ENCODE measurements at regions not wholly inside any gene's neighbourhood (a gene's known extent, or its start where the extent isn't known, plus 50 kb on each side); places are given as distances from the start of the nearest gene placed in this dataset.
A peak's percentile ranks its signal among the peaks of the same experiment; 100 is the strongest.
"Not testable (repeated sequence)": the region's sequence is repeated elsewhere in the genome, so short reads cannot be mapped to it uniquely, and the experiment has no call there.

GRCh38 chr1:212512816-212513559 is 80.3 kb downstream of the NENF start:
- H3K36me3 ChIP-seq (ENCODE audit: insufficient read depth, low read length) = no peaks in the 10 kb centered on the region
- H3K4me3 ChIP-seq (ENCODE audit: low read depth, low read length) = no peak overlapping the region
- no peak overlapping the region for H3K27ac ChIP-seq (ENCODE audit: low read depth, low read length)
- no peaks in the 10 kb centered on the region for H3K79me2 ChIP-seq (ENCODE audit: control insufficient read depth, insufficient read depth, low read length, unreplicated experiment)
- H3K27me3 ChIP-seq (ENCODE audit: insufficient read depth, low read length) = peaks cover 42% of the 10 kb centered on the region
- no peak overlapping the region for H2AFZ ChIP-seq (ENCODE audit: low read length, unreplicated experiment)
- H3K4me1 ChIP-seq (ENCODE audit: control insufficient read depth, insufficient read depth, low read length, unreplicated experiment) = peaks cover 8% of the 10 kb centered on the region

DNA sequence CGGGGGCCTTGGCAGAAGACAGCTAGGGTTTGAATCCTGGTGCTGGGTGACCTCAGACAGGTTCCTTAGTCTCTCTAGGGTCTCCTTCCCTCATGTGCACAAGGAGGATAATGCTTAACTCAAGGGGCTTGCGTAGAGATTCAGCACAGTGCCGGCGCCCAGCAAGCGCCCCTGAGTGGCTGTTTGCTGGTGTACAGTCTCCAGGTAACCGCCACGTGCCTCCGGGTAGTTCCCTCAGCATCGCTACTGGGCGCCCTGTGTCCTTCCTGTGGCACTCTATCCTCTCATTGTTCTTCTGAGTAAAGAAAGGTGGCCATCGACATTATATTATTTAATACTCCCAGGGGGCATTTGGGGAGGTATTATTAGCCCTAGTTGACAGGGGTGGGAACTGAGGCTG is 80.9 kb downstream of the NENF start:
- Histone ChIP-seq H3K36me3 (ENCODE audit: insufficient read depth, low read length) (no peaks in the 10 kb centered on the region), H3K27ac (ENCODE audit: low read depth, low read length) (no peak overlapping the region), H3K4me3 (ENCODE audit: low read depth, low read length) (no peak overlapping the region), H3K79me2 (ENCODE audit: control insufficient read depth, insufficient read depth, low read length, unreplicated experiment) (no peaks in the 10 kb centered on the region), H2AFZ (ENCODE audit: low read length, unreplicated experiment) (no peak overlapping the region), H3K4me1 (ENCODE audit: control insufficient read depth, insufficient read depth, low read length, unreplicated experiment) (peaks cover 11% of the 10 kb centered on the region), H3K27me3 (ENCODE audit: insufficient read depth, low read length) (peaks cover 42% of the 10 kb centered on the region)

GRCh38 chr1:212514056-212514614 is 81.4 kb downstream of the NENF start:
- H2AFZ ChIP-seq (ENCODE audit: low read length, unreplicated experiment) = no peak overlapping the region
- no peak overlapping the region for H3K27ac ChIP-seq (ENCODE audit: low read depth, low read length)
- H3K27me3 ChIP-seq (ENCODE audit: insufficient read depth, low read length) = peaks cover 42% of the 10 kb centered on the region
- H3K4me3 ChIP-seq (ENCODE audit: low read depth, low read length) = no peak overlapping the region
- H3K36me3 ChIP-seq (ENCODE audit: insufficient read depth, low read length) = no peaks in the 10 kb centered on the region
- H3K4me1 ChIP-seq (ENCODE audit: control insufficient read depth, insufficient read depth, low read length, unreplicated experiment) = peaks cover 11% of the 10 kb centered on the region
- no peaks in the 10 kb centered on the region for H3K79me2 ChIP-seq (ENCODE audit: control insufficient read depth, insufficient read depth, low read length, unreplicated experiment)

GRCh38 chr1:212514782-212515181 is 82.1 kb downstream of the NENF start:
- no peak overlapping the region for H2AFZ ChIP-seq (ENCODE audit: low read length, unreplicated experiment)
- peaks cover 42% of the 10 kb centered on the region for H3K27me3 ChIP-seq (ENCODE audit: insufficient read depth, low read length)
- H3K4me1 ChIP-seq (ENCODE audit: control insufficient read depth, insufficient read depth, low read length, unreplicated experiment) = peaks cover 11% of the 10 kb centered on the region
- no peak overlapping the region for H3K4me3 ChIP-seq (ENCODE audit: low read depth, low read length)
- H3K79me2 ChIP-seq (ENCODE audit: control insufficient read depth, insufficient read depth, low read length, unreplicated experiment) = no peaks in the 10 kb centered on the region
- no peaks in the 10 kb centered on the region for H3K36me3 ChIP-seq (ENCODE audit: insufficient read depth, low read length)
- H3K27ac ChIP-seq (ENCODE audit: low read depth, low read length) = no peak overlapping the region

DNA sequence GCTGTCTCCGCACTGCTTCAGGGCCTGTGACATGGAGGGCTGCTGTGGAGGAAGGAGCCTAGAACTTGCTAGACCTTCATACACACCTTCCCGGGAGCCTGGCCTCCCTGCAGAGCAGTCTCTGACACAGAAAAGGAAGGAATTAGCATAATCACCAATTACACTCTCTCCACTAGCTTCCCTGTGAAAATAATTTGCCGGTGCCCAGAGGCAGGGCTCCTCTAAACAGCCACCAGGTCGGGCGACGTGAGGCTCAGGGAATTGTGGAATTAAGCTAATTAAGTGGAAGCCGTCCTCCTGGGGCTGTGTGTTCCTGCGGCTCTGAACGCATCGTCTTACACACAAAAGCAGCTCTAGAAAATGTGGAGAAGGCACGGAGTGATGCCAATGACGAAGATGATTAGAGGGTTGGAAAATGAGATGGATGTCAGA is 82.6 kb downstream of the NENF start:
- Histone ChIP-seq H3K4me3 (ENCODE audit: low read depth, low read length) (no peak overlapping the region), H3K27me3 (ENCODE audit: insufficient read depth, low read length) (peaks cover 44% of the 10 kb centered on the region), H3K27ac (ENCODE audit: low read depth, low read length) (no peak overlapping the region)

GRCh38 chr1:212516012-212516411 is 83.3 kb downstream of the NENF start:
- H3K36me3 ChIP-seq (ENCODE audit: insufficient read depth, low read length); H3K79me2 ChIP-seq (ENCODE audit: control insufficient read depth, insufficient read depth, low read length, unreplicated experiment); H2AFZ ChIP-seq (ENCODE audit: low read length, unreplicated experiment); H3K27ac ChIP-seq (ENCODE audit: low read depth, low read length); H3K4me3 ChIP-seq (ENCODE audit: low read depth, low read length): not testable (repeated sequence)
- Histone ChIP-seq H3K27me3 (ENCODE audit: insufficient read depth, low read length) (peaks cover 42% of the 10 kb centered on the region), H3K4me1 (ENCODE audit: control insufficient read depth, insufficient read depth, low read length, unreplicated experiment) (peaks cover 11% of the 10 kb centered on the region)

More for the DNA sequence above, 82.6 kb downstream of the NENF start:
- Histone ChIP-seq H3K36me3 (ENCODE audit: insufficient read depth, low read length) (no peaks in the 10 kb centered on the region), H2AFZ (ENCODE audit: low read length, unreplicated experiment) (no peak overlapping the region), H3K79me2 (ENCODE audit: control insufficient read depth, insufficient read depth, low read length, unreplicated experiment) (no peaks in the 10 kb centered on the region), H3K4me1 (ENCODE audit: control insufficient read depth, insufficient read depth, low read length, unreplicated experiment) (peaks cover 11% of the 10 kb centered on the region)

DNA sequence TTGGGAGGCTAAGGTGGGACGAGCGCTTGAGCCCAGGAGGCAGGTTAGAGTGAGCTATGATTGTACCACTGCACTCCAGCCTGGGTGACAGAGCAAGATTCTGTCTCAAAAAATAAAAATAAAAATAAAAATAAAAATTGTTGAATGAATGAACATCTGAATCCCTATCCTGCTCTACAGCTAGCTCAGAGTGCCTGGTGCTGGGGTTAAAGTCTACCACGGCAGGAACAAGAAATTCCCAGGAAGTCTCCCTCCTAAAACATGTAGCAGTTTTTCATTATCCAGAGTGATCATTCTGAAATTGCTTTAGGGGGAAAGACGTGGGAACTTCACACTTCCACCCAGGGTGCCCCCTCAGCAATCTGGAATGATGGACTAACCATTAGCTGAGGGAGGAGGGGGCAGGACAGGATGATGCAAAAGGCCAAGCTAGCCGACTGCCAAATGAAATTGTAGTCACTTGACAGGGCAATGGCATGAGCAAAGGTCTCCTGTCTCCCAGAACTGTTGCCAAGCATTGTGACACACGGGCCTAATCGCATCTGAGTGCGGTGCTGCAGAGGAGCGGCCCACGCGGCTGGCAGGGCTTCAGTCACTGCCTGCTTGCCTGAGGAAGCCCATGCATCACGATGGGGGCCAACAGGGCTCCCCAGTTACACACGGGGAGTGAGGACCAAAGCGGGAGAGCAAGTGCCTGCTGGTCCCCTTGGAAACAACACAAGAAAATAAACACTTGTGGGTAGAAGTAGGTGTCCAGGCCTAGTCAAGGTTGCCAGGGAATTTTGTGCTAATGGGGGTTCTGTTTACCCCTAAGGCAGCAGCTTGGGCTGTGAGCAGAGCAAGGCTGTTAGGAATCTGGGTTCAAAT is 85.7 kb downstream of the NENF start:
- H3K27me3 ChIP-seq (ENCODE audit: insufficient read depth, low read length) = peaks cover 24% of the 10 kb centered on the region
- peaks cover 10% of the 10 kb centered on the region for H3K4me1 ChIP-seq (ENCODE audit: control insufficient read depth, insufficient read depth, low read length, unreplicated experiment)
- H2AFZ ChIP-seq (ENCODE audit: low read length, unreplicated experiment) = peak overlapping the region; percentile 93
- no peaks in the 10 kb centered on the region for H3K36me3 ChIP-seq (ENCODE audit: insufficient read depth, low read length)
- H3K79me2 ChIP-seq (ENCODE audit: control insufficient read depth, insufficient read depth, low read length, unreplicated experiment) = no peaks in the 10 kb centered on the region
- H3K4me3 ChIP-seq (ENCODE audit: low read depth, low read length) = no peak overlapping the region
- no peak overlapping the region for H3K27ac ChIP-seq (ENCODE audit: low read depth, low read length)

GRCh38 chr1:212519131-212519530 is 86.4 kb downstream of the NENF start:
- Histone ChIP-seq H3K27ac (ENCODE audit: low read depth, low read length) (no peak overlapping the region), H3K36me3 (ENCODE audit: insufficient read depth, low read length) (no peaks in the 10 kb centered on the region), H3K4me3 (ENCODE audit: low read depth, low read length) (no peak overlapping the region), H3K79me2 (ENCODE audit: control insufficient read depth, insufficient read depth, low read length, unreplicated experiment) (no peaks in the 10 kb centered on the region), H3K4me1 (ENCODE audit: control insufficient read depth, insufficient read depth, low read length, unreplicated experiment) (peaks cover 4% of the 10 kb centered on the region), H2AFZ (ENCODE audit: low read length, unreplicated experiment) (no peak overlapping the region), H3K27me3 (ENCODE audit: insufficient read depth, low read length) (peaks cover 19% of the 10 kb centered on the region)

GRCh38 chr1:212520299-212520698 is 87.6 kb downstream of the NENF start:
- Histone ChIP-seq H3K27me3 (ENCODE audit: insufficient read depth, low read length) (peaks cover 9% of the 10 kb centered on the region), H2AFZ (ENCODE audit: low read length, unreplicated experiment) (no peak overlapping the region), H3K79me2 (ENCODE audit: control insufficient read depth, insufficient read depth, low read length, unreplicated experiment) (no peaks in the 10 kb centered on the region), H3K4me1 (ENCODE audit: control insufficient read depth, insufficient read depth, low read length, unreplicated experiment) (peaks cover 4% of the 10 kb centered on the region), H3K4me3 (ENCODE audit: low read depth, low read length) (no peak overlapping the region), H3K36me3 (ENCODE audit: insufficient read depth, low read length) (no peaks in the 10 kb centered on the region), H3K27ac (ENCODE audit: low read depth, low read length) (no peak overlapping the region)

DNA sequence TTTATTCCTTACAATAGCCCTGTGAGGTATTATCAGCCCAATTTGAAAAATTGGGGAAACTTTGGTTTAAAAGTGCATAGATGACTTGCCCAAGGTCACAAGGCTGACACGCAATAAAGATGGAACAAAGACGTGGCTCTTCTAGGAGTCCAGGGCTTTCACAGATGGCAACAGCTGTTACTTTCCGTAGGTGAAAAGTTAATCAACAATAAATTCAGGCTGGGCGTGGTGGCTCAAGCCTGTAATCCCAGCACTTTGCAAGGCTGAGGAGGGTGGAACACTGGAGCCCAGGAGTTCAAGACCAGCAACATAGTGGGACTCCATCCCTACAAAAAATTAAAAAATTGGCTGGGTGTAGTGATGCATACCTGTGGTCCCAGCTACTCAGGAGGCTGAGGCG is 87.8 kb upstream of the ATF3 start:
- Histone ChIP-seq H3K4me1 (ENCODE audit: control insufficient read depth, insufficient read depth, low read length, unreplicated experiment) (peaks cover 4% of the 10 kb centered on the region), H3K4me3 (ENCODE audit: low read depth, low read length) (no peak overlapping the region), H3K36me3 (ENCODE audit: insufficient read depth, low read length) (no peaks in the 10 kb centered on the region), H3K27ac (ENCODE audit: low read depth, low read length) (no peak overlapping the region), H3K27me3 (ENCODE audit: insufficient read depth, low read length) (peaks cover 5% of the 10 kb centered on the region; the same call in 1 of the 2 replicates), H2AFZ (ENCODE audit: low read length, unreplicated experiment) (no peak overlapping the region), H3K79me2 (ENCODE audit: control insufficient read depth, insufficient read depth, low read length, unreplicated experiment) (no peaks in the 10 kb centered on the region)
